IPS-18c (cell line): ENCODE measurements at regions not wholly inside any gene's neighbourhood (a gene's known extent, or its start where the extent isn't known, plus 50 kb on each side); places are given as distances from the start of the nearest gene placed in this dataset.
"Not testable (repeated sequence)": the region's sequence is repeated elsewhere in the genome, so short reads cannot be mapped to it uniquely, and the experiment has no call there.

Source experiments
- H3K4me3 ChIP-seq: 2 replicates; pipeline ENCODE4 v1.7.0; 2013; ENCODE audit warnings: low read depth, mild to moderate bottlenecking, low read length, moderate library complexity; ENCODE audit not compliant: insufficient read depth
- H3K9me3 ChIP-seq: one replicate; pipeline ENCODE4 v1.6.1; 2013; ENCODE audit warnings: mild to moderate bottlenecking, low read length, moderate library complexity; ENCODE audit not compliant: control insufficient read depth, insufficient read depth

GRCh38 chr5:3092664-3093063 is 341.2 kb upstream of the IRX2 start:
- Histone ChIP-seq H3K4me3 (no peak overlapping the region), H3K9me3 (no peaks in the 10 kb centered on the region)

GRCh38 chr5:3092211-3092610 is 340.7 kb upstream of the IRX2 start:
- Histone ChIP-seq H3K9me3 (no peaks in the 10 kb centered on the region), H3K4me3 (no peak overlapping the region)

GRCh38 chr5:3091040-3091774 is 339.7 kb upstream of the IRX2 start:
- Histone ChIP-seq H3K9me3 (no peaks in the 10 kb centered on the region), H3K4me3 (no peak overlapping the region)

GRCh38 chr5:3090305-3090704 is 338.8 kb upstream of the IRX2 start:
- H3K4me3 ChIP-seq, H3K9me3 ChIP-seq: not testable (repeated sequence)

GRCh38 chr5:3080366-3080765 is 328.9 kb upstream of the IRX2 start:
- H3K9me3 ChIP-seq: no peaks in the 10 kb centered on the region
- H3K4me3 ChIP-seq: no peak overlapping the region

GRCh38 chr5:3077684-3078083 is 326.2 kb upstream of the IRX2 start:
- no peaks in the 10 kb centered on the region for H3K9me3 ChIP-seq

DNA sequence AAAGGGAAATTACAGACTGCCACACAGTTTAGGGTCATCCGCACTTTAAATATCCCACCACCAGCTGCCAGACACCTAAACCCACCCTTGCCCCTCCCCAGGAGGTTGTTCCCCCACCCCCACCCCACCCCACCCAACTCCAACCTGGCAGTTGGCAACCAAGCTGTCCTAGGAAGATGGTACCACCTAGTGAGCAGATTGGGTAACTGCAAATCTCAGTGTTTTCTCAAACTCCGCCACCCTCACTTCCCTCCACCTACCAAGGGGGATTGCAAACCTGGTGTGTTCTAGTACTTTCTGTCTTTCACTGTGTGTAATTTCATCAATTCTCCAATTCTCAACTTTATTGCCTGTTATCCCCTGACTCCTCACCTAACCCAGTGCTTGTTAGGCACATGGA is 323.8 kb upstream of the IRX2 start:
- no peaks in the 10 kb centered on the region for H3K9me3 ChIP-seq
- H3K4me3 ChIP-seq: no peak overlapping the region

More at GRCh38 chr5:3077684-3078083, 326.2 kb upstream of the IRX2 start:
- no peak overlapping the region for H3K4me3 ChIP-seq

DNA sequence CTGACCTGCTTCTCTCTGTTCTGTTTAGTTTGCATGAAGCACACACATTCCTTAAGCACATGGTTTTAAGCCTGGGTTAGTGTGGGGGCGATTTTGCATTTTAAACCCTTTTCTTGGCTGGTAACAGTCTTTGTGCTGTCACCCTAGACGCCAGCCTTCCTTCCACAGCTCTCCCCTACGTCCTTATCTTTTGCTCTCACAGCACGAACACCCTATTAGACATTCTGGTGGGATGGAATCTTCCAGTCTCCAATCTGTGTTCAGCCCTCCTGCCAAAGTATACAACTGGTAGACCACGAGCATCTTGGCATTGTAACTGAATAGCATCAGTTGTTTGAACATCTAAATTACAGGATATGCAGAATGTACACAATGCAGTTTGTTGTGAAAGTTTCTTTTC is 316.9 kb upstream of the IRX2 start:
- no peak overlapping the region for H3K4me3 ChIP-seq
- peaks cover 2% of the 10 kb centered on the region for H3K9me3 ChIP-seq

- Histone ChIP-seq H3K4me3 (no peak overlapping the region), H3K9me3 (peaks cover 4% of the 10 kb centered on the region)
These were observed 308.8 kb upstream of the IRX2 start for GRCh38 chr5:3060283-3060682.

DNA sequence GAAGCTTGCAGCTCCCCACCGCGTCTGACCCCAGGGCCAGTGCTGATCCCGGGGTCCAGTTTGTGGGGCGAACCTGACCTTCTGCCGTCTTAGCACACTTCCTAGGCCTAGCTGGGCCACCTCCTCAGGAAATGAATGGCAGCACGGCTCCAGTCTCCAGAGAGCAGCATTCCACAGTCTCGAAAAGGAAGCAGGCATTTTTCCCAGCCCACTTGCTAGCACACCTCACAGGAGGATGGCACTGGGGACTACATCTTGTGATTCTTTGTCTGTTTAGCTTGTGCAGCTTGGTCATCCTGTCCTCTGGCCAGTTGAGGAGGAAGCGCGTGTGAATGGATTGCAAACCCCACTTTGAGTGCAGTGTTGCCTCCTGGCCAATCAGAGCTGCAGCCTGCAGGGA is 308.0 kb upstream of the IRX2 start:
- Histone ChIP-seq H3K9me3 (peaks cover 4% of the 10 kb centered on the region), H3K4me3 (no peak overlapping the region)

- Histone ChIP-seq H3K4me3 (no peak overlapping the region), H3K9me3 (peaks cover 3% of the 10 kb centered on the region)
These were observed 307.5 kb upstream of the IRX2 start for GRCh38 chr5:3058942-3059341.

- peaks cover 2% of the 10 kb centered on the region for H3K9me3 ChIP-seq
- H3K4me3 ChIP-seq: no peak overlapping the region
These were observed 305.4 kb upstream of the IRX2 start for GRCh38 chr5:3056866-3057265.

- Histone ChIP-seq H3K9me3 (no peaks in the 10 kb centered on the region), H3K4me3 (no peak overlapping the region)
These were observed 299.9 kb upstream of the IRX2 start for GRCh38 chr5:3051400-3051799.

DNA sequence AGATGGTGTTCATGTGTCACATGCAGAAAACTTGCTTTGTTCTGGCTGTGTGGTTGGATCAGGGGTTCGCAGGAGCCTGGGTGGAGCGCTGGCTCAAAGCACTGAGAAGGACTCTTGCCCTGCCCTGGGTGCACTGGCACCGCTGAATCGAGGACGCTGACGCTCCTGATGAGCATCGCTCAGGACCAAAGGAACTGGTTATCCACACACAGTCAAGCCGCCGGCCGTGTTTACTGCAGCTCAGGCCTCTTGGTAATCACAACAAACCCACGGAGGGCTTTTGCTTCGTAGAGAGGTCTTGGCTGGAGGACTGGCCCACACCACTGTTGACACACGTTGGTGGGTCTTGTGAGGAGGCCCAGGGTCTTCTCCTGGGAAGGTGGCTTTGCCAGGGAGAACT is 299.4 kb upstream of the IRX2 start:
- Histone ChIP-seq H3K4me3 (no peak overlapping the region), H3K9me3 (no peaks in the 10 kb centered on the region)

GRCh38 chr5:3049261-3049660 is 297.8 kb upstream of the IRX2 start:
- Histone ChIP-seq H3K9me3 (no peaks in the 10 kb centered on the region), H3K4me3 (no peak overlapping the region)

GRCh38 chr5:3047212-3047774 is 295.8 kb upstream of the IRX2 start:
- H3K4me3 ChIP-seq: no peak overlapping the region
- no peaks in the 10 kb centered on the region for H3K9me3 ChIP-seq

DNA sequence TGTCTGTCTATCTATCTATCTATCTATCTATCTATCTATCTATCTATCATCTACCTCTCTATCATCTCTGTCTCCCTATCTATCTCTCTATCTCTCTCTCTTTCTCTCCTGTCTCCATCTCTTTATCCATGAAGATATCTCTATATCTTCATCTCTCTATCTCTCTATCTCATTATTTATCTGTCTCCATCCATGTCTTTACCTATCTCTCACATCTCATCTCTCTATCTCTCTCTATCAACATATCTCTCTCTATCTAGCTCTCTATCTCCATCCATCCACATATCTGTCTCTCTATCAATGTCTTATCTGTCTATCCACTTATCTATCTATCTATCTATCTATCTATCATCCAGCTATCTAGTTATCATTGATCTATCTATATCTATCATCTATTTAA is 292.1 kb upstream of the IRX2 start:
- Histone ChIP-seq H3K4me3 (no peak overlapping the region), H3K9me3 (no peaks in the 10 kb centered on the region)

DNA sequence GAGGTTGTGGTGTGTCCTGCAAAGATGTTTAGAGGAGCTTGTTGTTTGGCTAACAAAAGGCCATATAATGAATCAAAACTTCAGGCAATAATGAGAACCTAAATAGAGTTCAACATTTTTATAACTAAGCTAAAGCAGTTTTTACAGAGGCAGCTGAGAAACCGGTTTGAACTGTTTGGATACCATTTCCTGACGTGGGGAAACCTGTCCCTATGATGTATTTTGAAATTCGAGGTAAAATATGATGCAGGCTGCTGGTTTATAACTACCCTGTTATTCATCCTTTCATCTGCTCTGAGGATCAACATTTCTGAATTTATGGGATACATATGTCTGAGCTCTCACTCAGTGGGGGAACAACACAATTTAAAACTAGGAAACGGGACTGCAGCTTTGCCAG is 289.5 kb upstream of the IRX2 start:
- H3K9me3 ChIP-seq: no peaks in the 10 kb centered on the region

More for the DNA sequence above, 289.5 kb upstream of the IRX2 start:
- no peak overlapping the region for H3K4me3 ChIP-seq
